ENCODE measurements at regions not wholly inside any gene's neighbourhood (a gene's known extent, or its start where the extent isn't known, plus 50 kb on each side); places are given as distances from the start of the nearest gene placed in this dataset.
A peak's percentile ranks its signal among the peaks of the same experiment; 100 is the strongest.
"Not testable (repeated sequence)": the region's sequence is repeated elsewhere in the genome, so short reads cannot be mapped to it uniquely, and the experiment has no call there.

DNA sequence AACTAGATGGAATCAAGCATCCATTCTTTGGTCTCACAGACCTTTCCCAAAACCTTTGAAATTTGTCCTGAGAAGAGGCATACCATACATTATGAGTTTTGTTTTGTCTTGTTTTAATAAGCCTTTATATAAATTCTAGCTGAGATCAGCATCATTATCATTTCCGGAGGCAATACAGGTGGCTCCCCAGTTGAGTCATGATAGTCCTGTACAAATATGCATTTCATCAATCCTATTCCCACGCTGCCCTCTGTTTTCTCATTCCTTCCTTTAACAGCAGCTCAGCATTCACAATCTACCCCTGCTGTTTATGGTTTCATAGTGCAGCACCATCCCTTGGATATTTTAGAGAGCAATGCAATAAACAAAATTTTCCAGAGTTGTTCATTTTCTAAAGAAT lies 216.7 kb downstream of the TXNL1 start:
- Histone ChIP-seq H3K18ac (ENCODE audit: insufficient read length, low read depth, low read length) (no peak overlapping the region), H3T11ph (ENCODE audit: low read length) (no peak overlapping the region), H3K14ac (ENCODE audit: insufficient read depth, low read length) (no peak overlapping the region), H3K4ac (ENCODE audit: low read depth, low read length) (no peak overlapping the region), H4K91ac (ENCODE audit: insufficient read length, low read depth, low read length) (no peak overlapping the region), H3K27me3 (ENCODE audit: insufficient read depth, low read length) (no peaks in the 10 kb centered on the region), H3K27ac (ENCODE audit: insufficient read length, low read depth, low read length) (no peak overlapping the region), H4K8ac (replicated peaks; ENCODE audit: insufficient read length, low read depth, low read length) (no peak overlapping the region), H3K79me1 (ENCODE audit: insufficient read depth, low read depth, low read length, poor library complexity, severe bottlenecking) (no peaks in the 10 kb centered on the region), H2BK12ac (ENCODE audit: insufficient read length, low read depth, low read length) (no peak overlapping the region), H3K4me2 (ENCODE audit: insufficient read depth, insufficient read length, low read length) (no peak overlapping the region), H3K79me2 (ENCODE audit: insufficient read depth, low read length) (no peaks in the 10 kb centered on the region), H3K9me3 (ENCODE audit: control insufficient read depth, low read depth, low read length) (no peaks in the 10 kb centered on the region), H2AK5ac (ENCODE audit: insufficient read length, low read length) (no peak overlapping the region), H3K56ac (ENCODE audit: insufficient read length, low read depth, low read length) (no peak overlapping the region), H2BK15ac (ENCODE audit: low read depth, low read length) (no peak overlapping the region), H2BK5ac (ENCODE audit: insufficient read length, low read length) (no peak overlapping the region), H2AFZ (ENCODE audit: low read length) (no peak overlapping the region), H3K4me1 (ENCODE audit: insufficient read depth, low read length) (peaks cover 4% of the 10 kb centered on the region), H3K23me2 (ENCODE audit: insufficient read length, low read depth, low read length, poor library complexity, severe bottlenecking) (no peaks in the 10 kb centered on the region), H2BK20ac (ENCODE audit: low read depth, low read length, poor library complexity, severe bottlenecking) (no peak overlapping the region), H4K5ac (ENCODE audit: insufficient read length, low read depth, low read length) (no peak overlapping the region), H2BK120ac (ENCODE audit: low read depth, low read length, poor library complexity, severe bottlenecking) (no peak overlapping the region), H3K9ac (ENCODE audit: extremely low read depth, insufficient read length, low read length) (no peak overlapping the region), H3K23ac (ENCODE audit: insufficient read length, low read depth, low read length) (no peak overlapping the region), H4K20me1 (ENCODE audit: control insufficient read depth, insufficient read depth, insufficient read length) (no peaks in the 10 kb centered on the region)
- WGBS (ENCODE audit: extremely low coverage, insufficient read length, low lambda C conversion rate) = no CpG with 5 or more reads among the region's 2 CpGs
- TF ChIP-seq, protein P1, sequence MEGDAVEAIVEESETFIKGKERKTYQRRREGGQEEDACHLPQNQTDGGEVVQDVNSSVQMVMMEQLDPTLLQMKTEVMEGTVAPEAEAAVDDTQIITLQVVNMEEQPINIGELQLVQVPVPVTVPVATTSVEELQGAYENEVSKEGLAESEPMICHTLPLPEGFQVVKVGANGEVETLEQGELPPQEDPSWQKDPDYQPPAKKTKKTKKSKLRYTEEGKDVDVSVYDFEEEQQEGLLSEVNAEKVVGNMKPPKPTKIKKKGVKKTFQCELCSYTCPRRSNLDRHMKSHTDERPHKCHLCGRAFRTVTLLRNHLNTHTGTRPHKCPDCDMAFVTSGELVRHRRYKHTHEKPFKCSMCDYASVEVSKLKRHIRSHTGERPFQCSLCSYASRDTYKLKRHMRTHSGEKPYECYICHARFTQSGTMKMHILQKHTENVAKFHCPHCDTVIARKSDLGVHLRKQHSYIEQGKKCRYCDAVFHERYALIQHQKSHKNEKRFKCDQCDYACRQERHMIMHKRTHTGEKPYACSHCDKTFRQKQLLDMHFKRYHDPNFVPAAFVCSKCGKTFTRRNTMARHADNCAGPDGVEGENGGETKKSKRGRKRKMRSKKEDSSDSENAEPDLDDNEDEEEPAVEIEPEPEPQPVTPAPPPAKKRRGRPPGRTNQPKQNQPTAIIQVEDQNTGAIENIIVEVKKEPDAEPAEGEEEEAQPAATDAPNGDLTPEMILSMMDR (conservative IDR thresholded peaks at IDR 0.05) = no peak
- Mint-ChIP-seq H3K36me3 (ENCODE audit: insufficient read depth in 1 of 3, low read depth in 3 of 3) (peaks cover 6 to 30% (median 13%) of the 10 kb centered on the region in 3 experiments), H3K9me3 (peaks cover 9 to 12% of the 10 kb centered on the region in 2 experiments), H3K27me3 (ENCODE audit: low read depth) (peaks cover 1% of the 10 kb centered on the region; the same call in 1 of the 2 replicates), H3K4me3 (no peak overlapping the region), H3K27ac (no peak overlapping the region), H3K4me1 (peaks cover 16 to 32% of the 10 kb centered on the region in 2 experiments)
- DNase-seq = no peak

DNA sequence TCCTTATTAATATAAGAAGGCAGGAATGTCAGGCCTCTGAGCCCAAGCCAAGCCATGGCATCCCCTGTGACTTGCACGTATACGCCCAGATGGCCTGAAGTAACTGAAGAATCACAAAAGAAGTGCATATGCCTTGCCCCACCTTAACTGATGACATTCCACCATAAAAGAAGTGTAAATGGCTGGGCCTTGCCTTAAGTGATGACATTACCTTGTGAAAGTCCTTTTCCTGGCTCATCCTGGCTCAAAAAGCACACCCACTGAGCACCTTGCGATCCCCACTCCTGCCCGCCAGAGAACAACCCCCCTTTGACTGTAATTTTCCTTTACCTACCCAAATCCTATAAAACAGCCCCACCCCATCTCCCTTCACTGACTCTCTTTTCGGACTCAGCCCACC lies 217.5 kb downstream of the TXNL1 start:
- H3K79me1 ChIP-seq (ENCODE audit: insufficient read depth, low read depth, low read length, poor library complexity, severe bottlenecking); H2BK5ac ChIP-seq (ENCODE audit: insufficient read length, low read length); H3T11ph ChIP-seq (ENCODE audit: low read length); H3K56ac ChIP-seq (ENCODE audit: insufficient read length, low read depth, low read length); H2BK20ac ChIP-seq (ENCODE audit: low read depth, low read length, poor library complexity, severe bottlenecking); H3K4me1 ChIP-seq (ENCODE audit: insufficient read depth, low read length); H3K4ac ChIP-seq (ENCODE audit: low read depth, low read length); H2AFZ ChIP-seq (ENCODE audit: low read length); H4K20me1 ChIP-seq (ENCODE audit: control insufficient read depth, insufficient read depth, insufficient read length); H2BK120ac ChIP-seq (ENCODE audit: low read depth, low read length, poor library complexity, severe bottlenecking); H4K5ac ChIP-seq (ENCODE audit: insufficient read length, low read depth, low read length); H3K14ac ChIP-seq (ENCODE audit: insufficient read depth, low read length); H3K27me3 Mint-ChIP-seq (ENCODE audit: low read depth); H3K79me2 ChIP-seq (ENCODE audit: insufficient read depth, low read length); H3K18ac ChIP-seq (ENCODE audit: insufficient read length, low read depth, low read length); H4K91ac ChIP-seq (ENCODE audit: insufficient read length, low read depth, low read length); H3K9ac ChIP-seq (ENCODE audit: extremely low read depth, insufficient read length, low read length); H2BK12ac ChIP-seq (ENCODE audit: insufficient read length, low read depth, low read length); H3K23me2 ChIP-seq (ENCODE audit: insufficient read length, low read depth, low read length, poor library complexity, severe bottlenecking); H3K27me3 ChIP-seq (ENCODE audit: insufficient read depth, low read length); H2BK15ac ChIP-seq (ENCODE audit: low read depth, low read length); H2AK5ac ChIP-seq (ENCODE audit: insufficient read length, low read length); H3K4me2 ChIP-seq (ENCODE audit: insufficient read depth, insufficient read length, low read length); H4K8ac ChIP-seq (replicated peaks; ENCODE audit: insufficient read length, low read depth, low read length); H3K23ac ChIP-seq (ENCODE audit: insufficient read length, low read depth, low read length); H3K9me3 ChIP-seq (ENCODE audit: control insufficient read depth, low read depth, low read length); H3K27ac ChIP-seq (ENCODE audit: insufficient read length, low read depth, low read length): not testable (repeated sequence)
- no CpG with 5 or more reads among the region's 5 CpGs for WGBS (ENCODE audit: extremely low coverage, insufficient read length, low lambda C conversion rate)
- DNase-seq = peak; percentile 38
- peaks cover 16 to 32% of the 10 kb centered on the region in 2 experiments for H3K4me1 Mint-ChIP-seq
- peak overlapping the region in 1 of 3 experiments; percentile 66; a peak in 2 of 7 replicates for H3K27ac Mint-ChIP-seq
- H3K36me3 Mint-ChIP-seq (ENCODE audit: insufficient read depth in 1 of 3, low read depth in 3 of 3) = peaks cover 14 to 30% (median 15%) of the 10 kb centered on the region in 3 experiments
- peak overlapping the region in 1 of 2 experiments; percentile 18; a peak in 1 of 5 replicates for H3K4me3 Mint-ChIP-seq
- H3K9me3 Mint-ChIP-seq = peaks cover 17 to 20% of the 10 kb centered on the region in 2 experiments
